ENCODE measurements at regions not wholly inside any gene's neighbourhood (a gene's known extent, or its start where the extent isn't known, plus 50 kb on each side); places are given as distances from the start of the nearest gene placed in this dataset.
A peak's percentile ranks its signal among the peaks of the same experiment; 100 is the strongest.

GRCh38 chr13:106917673-106918556 lies 350.0 kb upstream of the ARGLU1 start:
- Histone ChIP-seq H3K9me3 (no peaks in the 10 kb centered on the region), H3K27me3 (no peaks in the 10 kb centered on the region), H3K27ac (peak overlapping the region; percentile 63 to 85 (median 79)), H3K4me3 (peak overlapping the region; percentile 54 to 70 (median 56)), H3K36me3 (no peaks in the 10 kb centered on the region), H3K4me1 (no peaks in the 10 kb centered on the region)
- ATAC-seq (peak; percentile 91 to 96 (median 94)), DNase-seq (peak; percentile 75 to 84 (median 81))
- TF ChIP-seq POLR2A (IDR thresholded peaks at IDR 0.05), result peak; percentile 37
- TF ChIP-seq CTCF (IDR thresholded peaks at IDR 0.05), result peak; percentile 88 to 99 (median 98)
- intact Hi-C loops (cut with DNase I), result loop anchor here in 1 of 2 donors (10.0 kb wide), 1 partner anchor 207 kb away; no protein-coding TSS in a partner anchor
- WGBS (ENCODE audit: insufficient coverage, low coverage, low lambda C conversion rate, missing lambda C conversion rate), result 0% methylated on average over 30 of the region's 63 CpGs

GRCh38 chr13:106917024-106917571 lies 349.2 kb upstream of the ARGLU1 start:
- intact Hi-C loops (cut with DNase I), result loop anchor here in 1 of 2 donors (10.0 kb wide), 1 partner anchor 208 kb away; no protein-coding TSS in a partner anchor
- H3K4me3 ChIP-seq, result peak overlapping the region; percentile 54 to 70 (median 56)
- peak overlapping the region; percentile 42 to 85 (median 63) for H3K27ac ChIP-seq
- TF ChIP-seq POLR2A (IDR thresholded peaks at IDR 0.05) (no peak), CTCF (IDR thresholded peaks at IDR 0.05) (no peak)
- ATAC-seq (peak in 1 of 4 donors; percentile 12), DNase-seq (peak in 1 of 3 donors; percentile 24)
- 52% methylated on average over 17 of the region's 33 CpGs for WGBS (ENCODE audit: insufficient coverage, low coverage, low lambda C conversion rate, missing lambda C conversion rate)
- no peaks in the 10 kb centered on the region for H3K4me1 ChIP-seq
- no peaks in the 10 kb centered on the region for H3K36me3 ChIP-seq
- no peaks in the 10 kb centered on the region for H3K27me3 ChIP-seq
- no peaks in the 10 kb centered on the region for H3K9me3 ChIP-seq

GRCh38 chr13:106916329-106916976 lies 348.5 kb upstream of the ARGLU1 start:
- no peaks in the 10 kb centered on the region for H3K36me3 ChIP-seq
- no peaks in the 10 kb centered on the region for H3K9me3 ChIP-seq
- ATAC-seq (no peak), DNase-seq (no peak)
- 74% methylated on average over 14 of the region's 15 CpGs for WGBS (ENCODE audit: insufficient coverage, low coverage, low lambda C conversion rate, missing lambda C conversion rate)
- intact Hi-C loops (cut with DNase I), result loop anchor here in 1 of 2 donors (10.0 kb wide), 1 partner anchor 208 kb away; no protein-coding TSS in a partner anchor
- H3K4me3 ChIP-seq, result no peak overlapping the region
- no peaks in the 10 kb centered on the region for H3K4me1 ChIP-seq
- peak overlapping the region in 2 of 3 donors; percentile 42 to 85 for H3K27ac ChIP-seq
- TF ChIP-seq POLR2A (IDR thresholded peaks at IDR 0.05), result no peak
- H3K27me3 ChIP-seq, result no peaks in the 10 kb centered on the region

- Histone ChIP-seq H3K27me3 (no peaks in the 10 kb centered on the region), H3K9me3 (no peaks in the 10 kb centered on the region), H3K36me3 (no peaks in the 10 kb centered on the region), H3K4me3 (no peak overlapping the region), H3K4me1 (no peaks in the 10 kb centered on the region), H3K27ac (no peak overlapping the region)
- intact Hi-C loops (cut with DNase I), result loop anchor here in 1 of 2 donors (10.0 kb wide), 1 partner anchor 210 kb away; no protein-coding TSS in a partner anchor
- DNase-seq, result no peak
- no peak for ATAC-seq
- 46% methylated on average over 3 of the region's 3 CpGs for WGBS (ENCODE audit: insufficient coverage, low coverage, low lambda C conversion rate, missing lambda C conversion rate)
- TF ChIP-seq POLR2A (IDR thresholded peaks at IDR 0.05), result no peak
- TF ChIP-seq CTCF (IDR thresholded peaks at IDR 0.05), result no peak
Measured at GRCh38 chr13:106915146-106915545, 347.2 kb upstream of the ARGLU1 start.
